Duodenal mucosa (tissue), 2 donors: ENCODE measurements at regions not wholly inside any gene's neighbourhood (a gene's known extent, or its start where the extent isn't known, plus 50 kb on each side); places are given as distances from the start of the nearest gene placed in this dataset.

Source experiments
- H3K27ac ChIP-seq: one replicate; pipeline ENCODE4 v1.7.0; 2013; ENCODE audit warnings: low read depth, low read length
- H3K27me3 ChIP-seq, 2 donors: one replicate each; pipeline ENCODE4 v1.7.0; 2013; ENCODE audit warnings: low read length in 2 of 2, control low read depth in 1 of 2; ENCODE audit not compliant: insufficient read depth in 2 of 2, control insufficient read depth in 1 of 2
- H3K36me3 ChIP-seq, 2 donors: one replicate each; pipeline ENCODE4 v1.7.0; 2013; ENCODE audit warnings: low read length in 2 of 2, control low read depth in 1 of 2; ENCODE audit not compliant: insufficient read depth in 2 of 2, control insufficient read depth in 1 of 2
- H3K4me1 ChIP-seq, 2 donors: one replicate each; pipeline ENCODE4 v1.7.0; 2013; ENCODE audit warnings: low read length in 2 of 2, control low read depth in 1 of 2; ENCODE audit not compliant: insufficient read depth in 2 of 2, control insufficient read depth in 1 of 2
- H3K4me3 ChIP-seq, 2 donors: one replicate each; pipeline ENCODE4 v1.7.0; 2013; ENCODE audit warnings: low read length in 2 of 2, low read depth in 1 of 2
- H3K9ac ChIP-seq, 2 donors: one replicate each; pipeline ENCODE4 v1.7.0; 2013; ENCODE audit warnings: low read length in 2 of 2, low read depth in 1 of 2
- H3K9me3 ChIP-seq, 2 donors: one replicate each; pipeline ENCODE4 v1.7.0; 2013; ENCODE audit warnings: low read length in 2 of 2, control low read depth in 1 of 2; ENCODE audit not compliant: control insufficient read depth in 1 of 2

DNA sequence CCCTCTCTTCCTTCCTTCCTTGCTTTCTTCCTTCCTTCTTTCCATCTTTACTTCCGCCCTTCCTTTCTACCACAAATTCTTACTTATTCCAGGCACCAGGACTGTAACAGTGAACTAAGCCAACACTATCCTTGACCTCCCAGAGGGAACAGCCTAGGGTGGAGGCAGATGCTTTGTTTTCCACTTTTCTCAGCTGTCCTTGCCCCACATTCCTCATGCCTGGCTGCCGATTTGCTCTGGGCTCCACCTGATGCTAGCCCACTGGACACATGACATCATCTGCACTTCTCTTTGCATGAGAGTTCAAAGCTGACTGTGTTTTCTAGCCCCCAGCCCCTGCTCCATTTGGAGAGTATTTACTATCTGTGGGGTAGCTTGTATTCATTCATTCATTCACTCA is 283.0 kb downstream of the MAF start:
- Histone ChIP-seq H3K4me3 (no peak overlapping the region), H3K9me3 (no peaks in the 10 kb centered on the region), H3K9ac (no peak overlapping the region), H3K36me3 (no peaks in the 10 kb centered on the region), H3K27me3 (no peaks in the 10 kb centered on the region), H3K27ac (no peak overlapping the region), H3K4me1 (no peaks in the 10 kb centered on the region)

DNA sequence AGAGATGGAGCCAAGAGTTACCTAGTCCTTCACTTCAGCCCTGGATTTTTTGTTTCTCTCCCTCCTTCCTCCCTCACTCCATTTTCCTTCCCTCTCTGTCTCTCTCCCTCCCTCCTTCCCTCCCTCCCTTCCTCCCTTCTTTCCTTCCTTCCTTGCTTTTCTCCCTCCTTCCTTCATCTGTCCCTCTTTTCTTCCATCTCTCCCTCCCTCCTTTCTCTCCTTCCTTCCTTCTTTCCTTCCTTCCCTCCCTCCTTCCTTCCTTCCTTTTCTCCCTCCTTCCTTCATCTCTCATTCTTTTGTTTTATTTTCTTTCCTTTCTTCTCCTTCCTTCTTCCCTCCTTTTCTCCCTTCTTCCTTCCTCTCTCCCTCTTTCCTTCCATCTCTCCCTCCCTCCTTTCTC is 283.5 kb downstream of the MAF start:
- Histone ChIP-seq H3K4me1 (no peaks in the 10 kb centered on the region), H3K36me3 (no peaks in the 10 kb centered on the region), H3K9me3 (no peaks in the 10 kb centered on the region), H3K27me3 (no peaks in the 10 kb centered on the region), H3K4me3 (no peak overlapping the region), H3K9ac (no peak overlapping the region), H3K27ac (no peak overlapping the region)

DNA sequence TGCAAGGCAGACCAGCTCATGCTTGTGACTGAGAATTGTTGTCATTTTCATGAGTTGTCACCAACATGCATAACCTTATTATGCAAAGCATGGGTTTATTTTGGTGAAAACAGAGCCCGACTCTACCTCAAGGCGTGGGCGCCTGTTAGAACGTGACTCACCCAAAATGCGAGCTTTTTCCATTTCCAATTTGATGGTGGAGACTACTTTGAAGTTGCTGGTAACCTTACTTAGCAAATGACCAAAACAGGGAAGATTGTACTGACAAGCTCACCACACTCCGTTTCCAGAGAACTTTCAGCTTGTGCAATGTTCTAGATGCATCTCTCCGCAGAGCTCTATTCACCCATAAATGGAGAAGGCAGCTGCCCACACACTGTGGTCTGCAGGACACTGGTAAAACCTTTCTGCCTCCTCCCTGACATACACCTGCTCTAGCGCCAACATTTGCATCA is 284.5 kb downstream of the MAF start:
- no peaks in the 10 kb centered on the region for H3K27me3 ChIP-seq
- H3K4me1 ChIP-seq = no peaks in the 10 kb centered on the region
- H3K9me3 ChIP-seq = no peaks in the 10 kb centered on the region
- no peaks in the 10 kb centered on the region for H3K36me3 ChIP-seq
- no peak overlapping the region for H3K9ac ChIP-seq
- no peak overlapping the region for H3K4me3 ChIP-seq
- H3K27ac ChIP-seq = no peak overlapping the region

GRCh38 chr16:79312502-79312901 is 288.0 kb downstream of the MAF start:
- no peaks in the 10 kb centered on the region for H3K4me1 ChIP-seq
- H3K36me3 ChIP-seq = no peaks in the 10 kb centered on the region
- no peaks in the 10 kb centered on the region for H3K27me3 ChIP-seq
- no peak overlapping the region for H3K9ac ChIP-seq
- no peak overlapping the region for H3K4me3 ChIP-seq
- H3K27ac ChIP-seq = no peak overlapping the region
- no peaks in the 10 kb centered on the region for H3K9me3 ChIP-seq

DNA sequence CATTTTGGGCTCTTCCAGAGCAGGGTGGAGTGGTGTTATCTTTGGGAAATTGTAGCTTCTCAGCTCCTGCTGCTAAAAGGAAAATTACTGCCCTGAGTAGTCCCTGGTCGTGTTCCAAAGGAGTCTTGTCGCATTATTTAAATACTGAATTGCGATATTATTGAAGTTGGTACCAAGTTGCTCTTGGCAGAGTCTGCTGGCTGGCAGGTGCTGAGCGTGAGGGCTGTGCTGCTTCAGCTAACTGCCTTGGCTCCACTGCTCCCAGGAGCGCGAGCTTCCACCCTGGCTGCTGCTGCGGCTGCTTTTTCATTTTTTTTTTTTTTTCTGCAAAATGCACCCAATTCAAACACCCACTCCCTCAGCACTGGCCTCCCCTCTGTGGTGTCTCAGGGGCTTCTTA is 289.8 kb downstream of the MAF start:
- no peaks in the 10 kb centered on the region for H3K4me1 ChIP-seq
- H3K27me3 ChIP-seq = no peaks in the 10 kb centered on the region
- H3K4me3 ChIP-seq = no peak overlapping the region
- H3K27ac ChIP-seq = no peak overlapping the region
- H3K9ac ChIP-seq = no peak overlapping the region
- no peaks in the 10 kb centered on the region for H3K36me3 ChIP-seq
- no peaks in the 10 kb centered on the region for H3K9me3 ChIP-seq

- H3K9me3 ChIP-seq = no peaks in the 10 kb centered on the region
- no peaks in the 10 kb centered on the region for H3K27me3 ChIP-seq
- H3K4me1 ChIP-seq = no peaks in the 10 kb centered on the region
- H3K27ac ChIP-seq = no peak overlapping the region
- H3K36me3 ChIP-seq = no peaks in the 10 kb centered on the region
- H3K9ac ChIP-seq = no peak overlapping the region
- H3K4me3 ChIP-seq = no peak overlapping the region
Observed at GRCh38 chr16:79309606-79310005, 290.9 kb downstream of the MAF start.

DNA sequence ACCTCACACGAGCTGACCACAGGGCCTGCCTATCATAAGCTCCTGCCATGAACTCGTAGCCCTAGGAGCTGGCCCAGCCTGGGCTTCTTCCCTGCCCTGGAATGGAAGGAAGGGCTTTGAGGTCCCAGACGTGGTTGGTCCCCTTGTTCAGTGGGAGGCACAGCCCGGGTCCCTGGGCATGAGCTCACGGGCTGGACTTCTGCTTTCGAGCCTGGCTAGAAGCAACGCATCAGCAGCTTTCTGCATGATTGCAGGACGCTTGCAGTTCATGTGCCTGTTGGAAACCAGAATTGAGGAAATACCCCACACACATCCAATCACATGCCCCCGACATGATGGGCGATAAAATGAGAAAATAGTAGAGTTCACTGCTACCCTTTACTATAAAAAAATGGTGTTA is 293.3 kb downstream of the MAF start:
- H3K9ac ChIP-seq = no peak overlapping the region
- H3K36me3 ChIP-seq = no peaks in the 10 kb centered on the region
- H3K4me3 ChIP-seq = no peak overlapping the region
- H3K4me1 ChIP-seq = no peaks in the 10 kb centered on the region
- H3K9me3 ChIP-seq = no peaks in the 10 kb centered on the region
- H3K27me3 ChIP-seq = no peaks in the 10 kb centered on the region
- no peak overlapping the region for H3K27ac ChIP-seq

- Histone ChIP-seq H3K9me3 (no peaks in the 10 kb centered on the region), H3K27ac (no peak overlapping the region), H3K4me3 (no peak overlapping the region), H3K36me3 (no peaks in the 10 kb centered on the region), H3K9ac (no peak overlapping the region), H3K27me3 (no peaks in the 10 kb centered on the region), H3K4me1 (no peaks in the 10 kb centered on the region)
Observed at GRCh38 chr16:79305074-79305473, 295.5 kb downstream of the MAF start.

DNA sequence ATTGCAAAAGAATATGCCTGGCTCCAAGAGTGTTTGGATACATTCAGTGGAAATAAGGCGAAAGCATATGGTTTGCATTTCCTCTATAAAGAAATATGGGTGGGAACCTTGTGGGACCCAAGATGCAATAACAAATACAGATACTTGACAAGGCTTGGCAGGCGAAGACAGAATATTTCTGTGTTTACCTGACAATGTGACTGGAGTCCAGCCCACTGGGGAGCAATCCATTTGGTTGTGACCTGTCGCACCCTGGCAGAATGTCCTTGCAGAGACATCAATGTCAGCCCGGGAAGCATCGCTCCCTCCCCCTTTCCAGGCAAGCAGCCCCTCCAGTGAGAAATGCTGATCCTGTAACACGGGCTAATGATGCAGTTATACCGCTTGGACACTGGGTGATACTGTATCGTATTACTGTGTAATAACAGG is 296.6 kb downstream of the MAF start:
- Histone ChIP-seq H3K9me3 (no peaks in the 10 kb centered on the region), H3K4me1 (peaks cover 0 to 5% of the 10 kb centered on the region in 2 donors), H3K27ac (no peak overlapping the region), H3K4me3 (no peak overlapping the region), H3K9ac (no peak overlapping the region), H3K27me3 (no peaks in the 10 kb centered on the region), H3K36me3 (no peaks in the 10 kb centered on the region)

- Histone ChIP-seq H3K27ac (no peak overlapping the region), H3K4me1 (peaks cover 0 to 13% of the 10 kb centered on the region in 2 donors)
Observed at GRCh38 chr16:79303206-79303605, 297.3 kb downstream of the MAF start.

DNA sequence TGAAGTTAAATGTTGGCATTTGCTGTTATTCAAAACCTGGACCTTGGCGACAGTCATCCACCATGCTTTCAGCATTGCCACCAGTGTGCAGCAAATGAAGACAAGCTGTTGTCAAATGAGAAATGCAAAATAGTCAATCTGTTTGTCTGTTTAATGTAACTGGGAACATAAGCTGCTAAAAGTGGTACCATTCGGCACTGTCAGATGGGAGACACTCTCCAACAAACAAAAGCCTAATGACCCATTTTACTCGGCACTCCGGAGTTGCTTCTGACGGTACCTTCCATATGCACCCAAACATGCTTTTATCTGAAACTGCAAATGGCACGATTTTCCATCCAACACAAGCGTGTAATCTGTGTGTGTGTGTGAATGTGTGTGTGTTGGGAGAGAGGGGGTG is 297.8 kb downstream of the MAF start:
- Histone ChIP-seq H3K9ac (no peak overlapping the region), H3K9me3 (no peaks in the 10 kb centered on the region), H3K36me3 (no peaks in the 10 kb centered on the region), H3K27ac (no peak overlapping the region), H3K4me3 (no peak overlapping the region), H3K4me1 (peaks cover 4 to 18% of the 10 kb centered on the region in 2 donors), H3K27me3 (no peaks in the 10 kb centered on the region)

More at GRCh38 chr16:79303206-79303605, 297.3 kb downstream of the MAF start:
- no peaks in the 10 kb centered on the region for H3K36me3 ChIP-seq
- H3K27me3 ChIP-seq = no peaks in the 10 kb centered on the region
- no peak overlapping the region for H3K4me3 ChIP-seq
- no peak overlapping the region for H3K9ac ChIP-seq
- H3K9me3 ChIP-seq = no peaks in the 10 kb centered on the region
